Trophoblast cell (in vitro differentiated cells and primary cell): ENCODE measurements at regions not wholly inside any gene's neighbourhood (a gene's known extent, or its start where the extent isn't known, plus 50 kb on each side); places are given as distances from the start of the nearest gene placed in this dataset.

Experiments used
- DNase-seq, 2 donors: peaks; one replicate each; pipeline ENCODE4 v3.0.0-alpha.2; 2016
- H2AFZ ChIP-seq: 2 replicates; pipeline ENCODE4 v1.6.1; 2013; ENCODE audit warnings: low read length, moderate library complexity, mild to moderate bottlenecking; ENCODE audit not compliant: insufficient read depth, poor library complexity
- H2AK5ac ChIP-seq: 2 replicates; pipeline ENCODE4 v1.6.1; 2013; ENCODE audit warnings: mild to moderate bottlenecking, low read length
- H2BK120ac ChIP-seq: 2 replicates; pipeline ENCODE4 v1.6.1; 2013; ENCODE audit warnings: low read length, mild to moderate bottlenecking, moderate library complexity; ENCODE audit not compliant: insufficient read depth, poor library complexity
- H2BK12ac ChIP-seq: 2 replicates; pipeline ENCODE4 v1.6.1; 2013; ENCODE audit warnings: mild to moderate bottlenecking, low read length, moderate library complexity
- H2BK5ac ChIP-seq: 2 replicates; pipeline ENCODE4 v1.6.1; 2013; ENCODE audit warnings: low read length, low read depth, moderate library complexity, mild to moderate bottlenecking; ENCODE audit not compliant: poor library complexity
- H3K14ac ChIP-seq: 2 replicates; pipeline ENCODE4 v1.6.1; 2013; ENCODE audit warnings: mild to moderate bottlenecking, low read length
- H3K18ac ChIP-seq: 2 replicates; pipeline ENCODE4 v1.6.1; 2013; ENCODE audit warnings: mild to moderate bottlenecking, low read length
- H3K23ac ChIP-seq: 2 replicates; pipeline ENCODE4 v1.6.1; 2013; ENCODE audit warnings: low read length
- H3K27ac ChIP-seq: 2 replicates; pipeline ENCODE4 v1.5.1; 2013; ENCODE audit warnings: low read depth, mild to moderate bottlenecking, inconsistent platforms, low read length, moderate library complexity
- H3K27me3 ChIP-seq: 2 replicates; pipeline ENCODE4 v1.6.1; 2013; ENCODE audit warnings: inconsistent platforms, mild to moderate bottlenecking, low read length, moderate library complexity; ENCODE audit not compliant: insufficient read depth
- H3K36me3 ChIP-seq, 2 experiments: 1 replicate in 1 of 2; 2 replicates in 1 of 2; pipeline ENCODE4 v1.6.1; 2013; ENCODE audit warnings: low read length in 2 of 2, mild to moderate bottlenecking in 2 of 2, moderate library complexity in 1 of 2; ENCODE audit not compliant: insufficient read depth in 2 of 2, control insufficient read depth in 1 of 2
- H3K4ac ChIP-seq: 2 replicates; pipeline ENCODE4 v1.6.1; 2013; ENCODE audit warnings: low read depth, mild to moderate bottlenecking, low read length, moderate library complexity
- H3K4me1 ChIP-seq, 2 experiments: 1 replicate in 1 of 2; 2 replicates in 1 of 2; pipeline ENCODE4 v1.6.1; 2013; ENCODE audit warnings: low read length in 2 of 2, mild to moderate bottlenecking in 2 of 2, moderate library complexity in 1 of 2; ENCODE audit not compliant: insufficient read depth in 2 of 2, control insufficient read depth in 1 of 2
- H3K4me2 ChIP-seq: 2 replicates; pipeline ENCODE4 v1.6.1; 2013; ENCODE audit warnings: inconsistent platforms, mild to moderate bottlenecking, low read length, moderate library complexity
- H3K4me3 ChIP-seq: 2 replicates; pipeline ENCODE4 v1.5.1; 2013; ENCODE audit warnings: mild to moderate bottlenecking, low read depth, low read length, inconsistent platforms
- H3K79me1 ChIP-seq: one replicate; pipeline ENCODE4 v1.6.1; 2013; ENCODE audit warnings: low read length
- H3K79me2 ChIP-seq: 2 replicates; pipeline ENCODE4 v1.6.1; 2013; ENCODE audit warnings: low read length, mild to moderate bottlenecking; ENCODE audit not compliant: control insufficient read depth, insufficient read depth, poor library complexity
- H3K9ac ChIP-seq: 2 replicates; pipeline ENCODE4 v1.6.1; 2013; ENCODE audit warnings: mild to moderate bottlenecking, low read length
- H3K9me3 ChIP-seq: 2 replicates; pipeline ENCODE4 v1.6.1; 2013; ENCODE audit warnings: low read depth, mild to moderate bottlenecking, control low read depth, inconsistent platforms, low read length; ENCODE audit not compliant: insufficient read depth
- H4K12ac ChIP-seq: 2 replicates; pipeline ENCODE4 v1.6.1; 2013; ENCODE audit warnings: low read depth, mild to moderate bottlenecking, low read length, moderate library complexity
- H4K8ac ChIP-seq: 2 replicates; pipeline ENCODE4 v1.6.1; 2013; ENCODE audit warnings: low read depth, mild to moderate bottlenecking, low read length, moderate library complexity
- H4K91ac ChIP-seq: one replicate; pipeline ENCODE4 v1.6.1; 2013; ENCODE audit warnings: low read depth, mild to moderate bottlenecking, low read length, moderate library complexity
- WGBS: extraction: QIAGEN DNeasy Blood & Tissue Kit; methylation state at CpG from one replicate; pipeline ENCODE4 v1.1.7; 2013; ENCODE audit warnings: missing lambda C conversion rate; ENCODE audit not compliant: insufficient read length, insufficient coverage; ENCODE audit errors: extremely low coverage; 5-methylcytosine and 5-hydroxymethylcytosine counted together

- Histone ChIP-seq H3K23ac (no peak overlapping the region), H3K4me1 (no peaks in the 10 kb centered on the region), H3K79me2 (no peaks in the 10 kb centered on the region), H3K36me3 (no peaks in the 10 kb centered on the region), H3K9ac (no peak overlapping the region), H2BK5ac (no peak overlapping the region), H2AFZ (no peak overlapping the region), H3K4ac (no peak overlapping the region), H2BK120ac (no peak overlapping the region), H3K18ac (no peak overlapping the region), H3K4me3 (no peak overlapping the region), H3K9me3 (peaks cover 8% of the 10 kb centered on the region), H3K27ac (no peak overlapping the region), H2BK12ac (no peak overlapping the region), H4K91ac (no peak overlapping the region), H4K12ac (no peak overlapping the region), H4K8ac (no peak overlapping the region), H3K4me2 (no peak overlapping the region), H3K14ac (no peak overlapping the region), H3K27me3 (peaks cover 28% of the 10 kb centered on the region), H3K79me1 (no peaks in the 10 kb centered on the region), H2AK5ac (no peak overlapping the region)
- no peak for DNase-seq
- no CpG with 5 or more reads among the region's 24 CpGs for WGBS
Observed at GRCh38 chr12:132379576-132379975, 50.2 kb upstream of the GALNT9 start.
